HepG2 (cell line): ENCODE measurements at regions not wholly inside any gene's neighbourhood (a gene's known extent, or its start where the extent isn't known, plus 50 kb on each side); places are given as distances from the start of the nearest gene placed in this dataset.

Source experiments
- ATAC-seq: fragments of 200-7000 bp; cut with Tn5 transposase; 3 replicates; pipeline ENCODE4 v1.9.1; 2020; ENCODE audit warnings: mild to moderate bottlenecking, moderate library complexity
- BruUV-seq: library from RNA; stranded (reverse); fragments of 400-500 nt; replicated peaks from 2 replicates; lab custom pipeline; 2021; lab: Mats Ljungman, UMichigan
- CTCF ChIA-PET: fragments of 300-600 bp; formaldehyde crosslinking; extraction: SDS; loops from one replicate; lab custom pipeline; 2021; ENCODE audit warnings: low total read pairs, inconsistent platforms, low intra/inter-chr PET ratio; lab: Yijun Ruan, JAX
- POLR2A ChIA-PET: fragments of 350-600 bp; sonication (Branson Sonifier 250); formaldehyde crosslinking; loops from one replicate; lab custom pipeline; 2020; ENCODE audit warnings: antibody characterized with exemption, inconsistent platforms; lab: Yijun Ruan, JAX
- DNase-seq: peaks from one replicate; pipeline ENCODE4 v3.0.0-alpha.2; 2015; ENCODE audit warnings: low spot score
- FAIRE-seq: peaks from 3 replicates; lab custom pipeline; 2011; peaks lifted over from hg19 to GRCh38; lab: Jason Lieb, UNC
- H2AFZ ChIP-seq: one replicate; pipeline ENCODE4 v1.6.1; 2011; ENCODE audit warnings: low read length, inconsistent platforms
- H3K27ac ChIP-seq: fragments of 300-600 bp; 3 replicates; pipeline ENCODE4 v1.8.0; 2011; ENCODE audit warnings: mixed run types, mild to moderate bottlenecking, mixed read lengths, low read length, inconsistent platforms; ENCODE audit not compliant: insufficient read depth; ENCODE audit errors: extremely low read length
- H3K27me3 ChIP-seq, 2 experiments: fragments of 200-600 bp in 1 of 2; 2 replicates in 1 of 2; 3 replicates in 1 of 2; pipeline versions ENCODE4 v1.6.0 to v1.8.0; 2011; ENCODE audit warnings: low read length in 2 of 2, mild to moderate bottlenecking in 2 of 2, moderate library complexity in 2 of 2, inconsistent platforms in 1 of 2; ENCODE audit not compliant: insufficient read depth in 2 of 2, control insufficient read depth in 1 of 2
- H3K36me3 ChIP-seq, 2 experiments: fragments of 200-600 bp in 1 of 2; replicated peaks in 1 of 2; 2 replicates in 1 of 2; 3 replicates in 1 of 2; pipeline versions ENCODE4 v1.5.1 to v1.8.0; 2011; ENCODE audit warnings: low read length in 2 of 2, inconsistent platforms in 1 of 2; ENCODE audit not compliant: insufficient read depth in 2 of 2, control insufficient read depth in 1 of 2
- H3K4me1 ChIP-seq: 2 replicates; pipeline ENCODE4 v1.5.1; 2012; ENCODE audit warnings: low read length, inconsistent platforms; ENCODE audit not compliant: insufficient read depth
- H3K4me2 ChIP-seq: 2 replicates; pipeline ENCODE4 v1.6.0; 2011; ENCODE audit warnings: low read depth, low read length, inconsistent platforms
- H3K4me3 ChIP-seq, 3 experiments: fragments of 200-600 bp in 1 of 3; sonication (generic), shearing (Covaris generic) in 1 of 3; replicated peaks in 1 of 3; 2 replicates each; pipeline ENCODE4 v1.5.1; 2011 to 2016; ENCODE audit warnings: low read length in 3 of 3, inconsistent platforms in 2 of 3, low read depth in 2 of 3, mild to moderate bottlenecking in 2 of 3, control low read depth in 1 of 3, mixed read lengths in 1 of 3; ENCODE audit not compliant: insufficient read depth in 1 of 3
- H3K79me2 ChIP-seq: one replicate; pipeline ENCODE4 v1.6.1; 2011; ENCODE audit warnings: low read length, inconsistent platforms; ENCODE audit not compliant: insufficient read depth
- H3K9ac ChIP-seq: 2 replicates; pipeline ENCODE4 v1.6.0; 2011; ENCODE audit warnings: mild to moderate bottlenecking, low read depth, low read length, inconsistent platforms; ENCODE audit not compliant: insufficient read depth
- H3K9me3 ChIP-seq: 2 replicates; pipeline ENCODE4 v1.5.1; 2012; ENCODE audit warnings: mild to moderate bottlenecking, low read length
- H4K20me1 ChIP-seq: 2 replicates; pipeline ENCODE4 v1.6.0; 2011; ENCODE audit warnings: inconsistent platforms, mild to moderate bottlenecking, low read length, moderate library complexity; ENCODE audit not compliant: insufficient read depth
- CAMTA2 ChIP-seq: sonication (generic); formaldehyde crosslinking; IDR thresholded peaks from 2 replicates; pipeline ENCODE4 v1.4.0; 2020; ENCODE audit warnings: mild to moderate bottlenecking, missing genetic modification reagents, borderline replicate concordance
- GPN1 ChIP-seq: sonication (generic); formaldehyde crosslinking; IDR thresholded peaks from 2 replicates; pipeline ENCODE4 v1.5.1; 2020; ENCODE audit warnings: missing genetic modification reagents, borderline replicate concordance
- HDAC1 ChIP-seq: sonication (generic); formaldehyde crosslinking; IDR thresholded peaks from 2 replicates; pipeline ENCODE4 v1.5.1; 2020; ENCODE audit warnings: mild to moderate bottlenecking, missing genetic modification reagents
- JUN ChIP-seq: sonication (generic); formaldehyde crosslinking; IDR thresholded peaks from 2 replicates; pipeline ENCODE4 v1.4.0; 2020; ENCODE audit warnings: mild to moderate bottlenecking, missing genetic modification reagents
- MTF2 ChIP-seq: sonication (generic); formaldehyde crosslinking; IDR thresholded peaks from 2 replicates; pipeline ENCODE4 v1.5.0; 2020; ENCODE audit warnings: missing genetic modification reagents, borderline replicate concordance
- NFATC3 ChIP-seq: sonication (generic); formaldehyde crosslinking; IDR thresholded peaks from 2 replicates; pipeline ENCODE4 v1.5.1; 2020; ENCODE audit warnings: mild to moderate bottlenecking, missing genetic modification reagents
- PHF5A ChIP-seq: IDR thresholded peaks from one replicate; pipeline ENCODE4 v1.6.1; 2018; ENCODE audit warnings: low read depth, missing genetic modification reagents; ENCODE audit not compliant: unreplicated experiment
- POGZ ChIP-seq: sonication (generic); formaldehyde crosslinking; IDR thresholded peaks from 2 replicates; pipeline ENCODE4 v1.4.0; 2020; ENCODE audit warnings: mild to moderate bottlenecking, missing genetic modification reagents
- TBX2 ChIP-seq: sonication (generic); formaldehyde crosslinking; IDR thresholded peaks from 2 replicates; pipeline ENCODE4 v1.5.0; 2020; ENCODE audit warnings: missing genetic modification reagents, mild to moderate bottlenecking, borderline replicate concordance
- TCF7L2 ChIP-seq: IDR thresholded peaks from 2 replicates; pipeline ENCODE4 v1.6.1; 2011; ENCODE audit warnings: mild to moderate bottlenecking, low read depth, low read length, moderate library complexity
- ZBTB10 ChIP-seq: sonication (generic); formaldehyde crosslinking; IDR thresholded peaks from 2 replicates; pipeline ENCODE4 v1.4.0; 2020; ENCODE audit warnings: missing genetic modification reagents, borderline replicate concordance
- ZNF138 ChIP-seq: sonication (generic); formaldehyde crosslinking; IDR thresholded peaks from 2 replicates; pipeline ENCODE4 v1.5.0; 2020; ENCODE audit warnings: mild to moderate bottlenecking, low read depth, missing genetic modification reagents
- ZNF33B ChIP-seq: sonication (generic); formaldehyde crosslinking; IDR thresholded peaks from 2 replicates; pipeline ENCODE4 v1.5.1; 2020; ENCODE audit warnings: mild to moderate bottlenecking, missing genetic modification reagents
- ZNF766 ChIP-seq: sonication (generic); formaldehyde crosslinking; IDR thresholded peaks from 2 replicates; pipeline ENCODE4 v1.5.0; 2020; ENCODE audit warnings: missing genetic modification reagents, borderline replicate concordance
- ZSCAN22 ChIP-seq: sonication (generic); formaldehyde crosslinking; IDR thresholded peaks from 2 replicates; pipeline ENCODE4 v1.4.0; 2020; ENCODE audit warnings: mild to moderate bottlenecking, missing genetic modification reagents
- ZZZ3 ChIP-seq: sonication (generic); formaldehyde crosslinking; IDR thresholded peaks from 2 replicates; pipeline ENCODE4 v1.4.0; 2020; ENCODE audit warnings: missing genetic modification reagents, mild to moderate bottlenecking, borderline replicate concordance
- WGBS: methylation state at CpG from one replicate; pipeline ENCODE4 v1.1.6; 2017; ENCODE audit warnings: low lambda C conversion rate; 5-methylcytosine and 5-hydroxymethylcytosine counted together
- in situ Hi-C: cut with HindIII; loops from 2 replicates; pipeline ENCODE4 v1.10.0; 2017; ENCODE audit warnings: low pct_unique_long_range_greater_than_20kb; ENCODE audit not compliant: extremely low pct_ligation_motif_present
- intact Hi-C: fragments of 100-400 bp; cut with micrococcal nuclease; formaldehyde crosslinking; loops from one replicate; pipeline ENCODE4 v1.10.0; 2022; ENCODE audit not compliant: unreplicated experiment
- TF ChIP-seq, protein P1 (sequence below): fragments of 450-650 bp; IDR thresholded peaks from 2 replicates; pipeline ENCODE4 v1.6.1; 2017

- no peak for FAIRE-seq
- no TSS peak for BruUV-seq
- no peaks in the 10 kb centered on the region for H3K9me3 ChIP-seq
- no peak overlapping the region for H3K4me3 ChIP-seq
- 80% methylated on average over 8 of the region's 8 CpGs for WGBS
- no peak overlapping the region for H3K9ac ChIP-seq
- no peak for TF ChIP-seq CAMTA2 (CRISPR knock-in tag)
- TF ChIP-seq JUN, result no peak
- no peak for TF ChIP-seq ZNF138 (CRISPR knock-in tag)
- TF ChIP-seq TBX2 (CRISPR knock-in tag), result no peak
- no peak for TF ChIP-seq MTF2
- no peak for TF ChIP-seq HDAC1 (CRISPR knock-in tag)
- TF ChIP-seq ZZZ3, result no peak
- TF ChIP-seq, protein P1, sequence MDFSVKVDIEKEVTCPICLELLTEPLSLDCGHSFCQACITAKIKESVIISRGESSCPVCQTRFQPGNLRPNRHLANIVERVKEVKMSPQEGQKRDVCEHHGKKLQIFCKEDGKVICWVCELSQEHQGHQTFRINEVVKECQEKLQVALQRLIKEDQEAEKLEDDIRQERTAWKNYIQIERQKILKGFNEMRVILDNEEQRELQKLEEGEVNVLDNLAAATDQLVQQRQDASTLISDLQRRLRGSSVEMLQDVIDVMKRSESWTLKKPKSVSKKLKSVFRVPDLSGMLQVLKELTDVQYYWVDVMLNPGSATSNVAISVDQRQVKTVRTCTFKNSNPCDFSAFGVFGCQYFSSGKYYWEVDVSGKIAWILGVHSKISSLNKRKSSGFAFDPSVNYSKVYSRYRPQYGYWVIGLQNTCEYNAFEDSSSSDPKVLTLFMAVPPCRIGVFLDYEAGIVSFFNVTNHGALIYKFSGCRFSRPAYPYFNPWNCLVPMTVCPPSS, result no peak
- no peak for TF ChIP-seq ZBTB10 (CRISPR knock-in tag)
- no peak for TF ChIP-seq PHF5A (CRISPR knock-in tag)
- TF ChIP-seq NFATC3 (CRISPR knock-in tag), result no peak
- no peak for TF ChIP-seq POGZ (CRISPR knock-in tag)
- no peak for TF ChIP-seq ZNF766 (CRISPR knock-in tag)
- TF ChIP-seq ZNF33B (CRISPR knock-in tag), result no peak
- TF ChIP-seq GPN1 (CRISPR knock-in tag), result no peak
- TF ChIP-seq ZSCAN22 (CRISPR knock-in tag), result no peak
- TF ChIP-seq TCF7L2, result no peak
- TF ChIP-seq, all 625 proteins: peak for 0
- Histone ChIP-seq H2AFZ (no peak overlapping the region), H3K27me3 (peaks cover 0 to 3% of the 10 kb centered on the region in 2 experiments; a peak in 1 of 5 replicates), H3K4me2 (no peak overlapping the region), H3K79me2 (no peaks in the 10 kb centered on the region), H3K27ac (no peak overlapping the region), H3K36me3 (no peaks in the 10 kb centered on the region), H4K20me1 (no peaks in the 10 kb centered on the region), H3K4me1 (peaks cover 16% of the 10 kb centered on the region)
- CTCF ChIA-PET, result no interaction called here
- intact Hi-C loops, result no loop called here
- in situ Hi-C loops, result no loop called here
- no peak for DNase-seq
- no peak for ATAC-seq
- POLR2A ChIA-PET, result no interaction called here
Observed at GRCh38 chr5:6161257-6161656, 217.1 kb downstream of the MED10 start.
